IPS-NIHi7 (cell line): ENCODE measurements at regions not wholly inside any gene's neighbourhood (a gene's known extent, or its start where the extent isn't known, plus 50 kb on each side); places are given as distances from the start of the nearest gene placed in this dataset.
"Not testable (repeated sequence)": the region's sequence is repeated elsewhere in the genome, so short reads cannot be mapped to it uniquely, and the experiment has no call there.

Experiments
- DNase-seq: peaks from one replicate; pipeline ENCODE4 v3.0.0; 2012; ENCODE audit warnings: mixed read lengths; ENCODE audit errors: extremely low spot score

DNA sequence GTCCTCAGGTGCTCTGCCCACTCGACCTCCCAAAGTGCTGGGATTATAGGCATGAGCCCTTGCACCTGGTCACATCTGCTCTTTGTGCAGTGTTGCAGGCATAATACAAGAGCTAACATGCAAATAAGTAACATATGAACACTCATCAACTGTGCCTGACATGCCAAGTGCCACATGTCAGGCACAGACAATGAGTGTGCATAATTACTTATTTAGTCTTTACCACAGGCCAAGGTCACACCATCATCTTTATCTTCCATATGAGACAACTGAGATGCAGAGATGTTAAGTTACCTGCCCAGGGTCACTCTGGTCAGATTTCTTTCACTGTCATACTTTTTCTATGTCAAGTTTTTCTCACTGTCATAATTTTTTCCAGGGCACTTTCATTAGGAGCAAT is 126.1 kb downstream of the PPIAL4G start:
- no peak for DNase-seq

GRCh38 chr1:148355976-148356375 is 127.1 kb downstream of the PPIAL4G start:
- DNase-seq, result no peak

DNA sequence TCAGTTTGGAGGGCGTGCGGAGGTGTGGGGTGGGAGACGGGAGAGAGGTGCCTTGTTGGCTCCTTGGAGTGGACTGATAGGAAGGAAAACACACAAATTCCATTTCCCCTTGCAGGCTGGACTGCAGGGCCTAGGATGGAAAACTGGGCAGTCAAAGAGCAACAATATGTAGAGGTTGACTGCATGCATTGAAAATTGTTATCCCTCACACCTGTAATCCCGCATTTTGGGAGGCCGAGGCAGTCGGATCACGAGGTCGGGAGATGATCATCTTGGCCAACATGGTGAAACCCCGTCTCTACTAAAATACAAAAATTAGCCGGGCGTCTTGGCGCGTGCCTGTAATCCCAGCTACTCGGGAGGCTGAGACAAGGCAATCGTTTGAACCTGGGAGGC is 128.2 kb downstream of the PPIAL4G start:
- no peak for DNase-seq

DNA sequence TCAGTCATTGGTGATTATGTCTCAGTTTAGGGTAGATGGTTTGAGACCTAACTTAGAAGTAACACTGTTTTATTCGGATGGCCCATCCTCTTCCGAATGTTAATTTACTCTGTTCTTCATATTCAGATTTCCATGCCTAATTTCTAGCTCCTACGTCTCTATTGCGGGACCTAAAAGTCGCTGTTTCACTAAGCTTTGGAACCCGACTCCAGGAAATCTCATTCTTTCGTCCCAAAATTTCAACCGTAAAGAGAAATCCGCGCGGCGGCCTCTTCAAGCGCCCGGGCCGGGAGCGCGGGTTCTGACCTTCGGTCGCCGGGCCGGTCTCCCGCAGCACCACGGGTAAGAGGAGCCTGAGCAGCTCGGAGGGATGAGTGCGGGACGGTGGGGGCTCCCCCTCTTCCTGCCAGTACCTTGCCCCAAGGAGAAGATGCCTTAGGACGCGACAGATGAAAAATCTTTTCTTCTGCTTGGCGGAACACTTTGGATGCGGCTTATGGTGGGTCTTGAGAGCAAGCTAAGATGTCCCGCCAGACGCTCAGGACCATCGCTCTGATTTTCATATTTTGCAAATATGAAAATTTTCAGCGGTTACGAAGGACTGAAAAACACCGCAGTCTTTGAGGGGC is 128.7 kb downstream of the PPIAL4G start:
- peak; percentile 26 for DNase-seq

DNA sequence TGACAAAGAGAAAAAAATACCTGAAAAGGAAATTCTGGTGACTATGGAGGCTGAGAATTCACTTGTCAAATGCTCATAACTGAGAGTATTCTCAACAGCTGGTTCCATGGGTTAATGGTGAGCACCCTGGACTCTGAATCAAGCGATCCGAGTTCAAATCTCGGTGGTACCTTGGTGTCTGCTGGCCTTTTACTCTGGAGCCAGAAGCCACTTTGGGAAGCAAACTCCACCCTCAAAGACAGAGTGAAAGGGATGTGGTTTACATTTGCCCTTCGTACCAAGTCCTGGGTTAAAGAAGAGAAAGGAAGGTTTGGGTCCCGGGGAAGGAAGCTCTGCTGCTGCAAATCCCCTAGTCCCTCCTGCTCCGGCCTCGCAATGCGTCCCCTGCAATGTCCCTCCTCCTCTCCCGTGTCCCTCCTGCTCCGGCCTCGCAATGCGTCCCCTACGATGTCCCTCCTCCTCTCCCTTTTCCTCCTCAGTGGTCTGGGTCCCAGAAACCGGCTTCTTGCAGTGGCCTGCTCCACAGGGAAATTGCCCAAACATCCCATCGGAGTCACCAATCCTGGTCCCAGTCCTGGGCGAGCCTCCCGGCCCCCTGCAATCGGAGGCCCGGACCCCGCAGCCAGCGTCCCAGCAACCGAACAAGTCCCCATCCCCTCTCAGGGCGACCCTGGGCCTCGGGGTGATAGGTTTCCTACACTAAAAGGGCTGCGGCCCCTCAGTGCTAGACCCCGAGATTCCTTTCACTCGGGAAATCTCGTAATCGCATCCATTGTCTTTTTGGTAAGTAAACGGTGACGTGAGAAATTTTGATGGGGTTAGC is 129.4 kb downstream of the PPIAL4G start:
- peak; percentile 75 for DNase-seq

DNA sequence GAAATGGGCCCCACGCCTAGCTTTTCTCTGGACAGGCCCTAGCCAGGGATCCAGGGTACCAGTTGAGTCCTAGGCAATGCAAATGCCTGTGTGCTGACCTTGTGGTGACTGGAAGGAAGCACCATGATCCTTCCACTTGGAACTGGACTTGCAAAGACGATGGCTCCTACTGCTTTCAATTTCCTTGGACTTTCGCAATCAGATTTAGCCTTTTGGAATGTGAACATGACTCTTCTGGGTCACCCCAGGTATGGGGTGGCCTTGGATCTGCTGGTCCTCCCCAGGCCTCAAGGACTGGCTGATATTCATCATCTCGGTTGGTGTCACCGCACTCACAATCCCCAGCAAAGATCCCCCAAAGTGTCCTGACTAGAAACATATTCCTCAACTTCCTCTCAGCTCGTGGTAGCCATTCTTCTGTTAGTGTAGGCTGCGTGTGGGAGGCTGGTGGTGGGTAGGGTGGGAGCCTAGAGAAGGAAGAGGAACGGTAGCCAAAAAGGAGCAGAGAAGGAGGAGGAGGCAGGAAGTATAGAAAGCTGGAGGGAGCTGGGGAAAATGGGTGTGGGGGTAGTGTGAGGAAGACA is 130.5 kb downstream of the PPIAL4G start:
- no peak for DNase-seq

DNA sequence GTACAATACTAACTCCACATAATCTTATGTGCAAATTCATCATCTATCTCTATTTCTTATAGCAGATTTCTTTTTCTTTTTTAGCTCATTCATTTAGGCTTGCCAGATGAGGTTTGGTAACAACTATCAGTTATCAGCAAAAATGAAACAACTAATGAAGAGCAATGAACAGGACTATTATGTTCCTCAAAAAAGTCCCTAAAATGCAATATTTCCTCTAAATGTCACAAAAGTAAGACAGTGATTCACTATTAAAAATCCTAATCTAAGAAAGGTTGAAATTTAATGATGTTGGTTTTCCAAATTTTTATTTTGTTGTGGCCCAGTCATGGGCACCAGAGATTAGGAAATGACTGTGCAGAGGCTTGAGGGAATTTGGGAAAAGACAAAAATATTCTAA is 135.3 kb downstream of the PPIAL4G start:
- no peak for DNase-seq

GRCh38 chr1:148345659-148346151 is 137.4 kb downstream of the PPIAL4G start:
- peak; percentile 30 for DNase-seq

DNA sequence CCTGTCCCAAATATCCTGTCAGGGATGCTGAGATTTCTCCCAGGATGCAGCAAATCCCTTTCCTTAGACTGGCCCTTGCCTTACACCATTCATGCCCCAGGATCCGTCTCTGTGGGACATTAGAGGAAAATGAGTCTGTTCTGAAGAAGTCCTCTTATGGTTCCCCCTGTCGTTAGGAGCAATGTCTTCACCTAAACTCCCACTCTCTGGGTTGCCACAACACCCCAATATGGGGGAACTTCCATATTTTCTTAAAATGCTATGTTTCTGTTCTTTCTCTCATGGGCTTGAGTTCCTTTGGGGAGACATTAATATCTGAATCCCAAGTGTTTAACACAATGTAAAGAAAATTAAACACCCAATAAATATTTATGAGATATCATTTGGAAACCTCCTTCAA is 138.5 kb downstream of the PPIAL4G start:
- not testable (repeated sequence) for DNase-seq

DNA sequence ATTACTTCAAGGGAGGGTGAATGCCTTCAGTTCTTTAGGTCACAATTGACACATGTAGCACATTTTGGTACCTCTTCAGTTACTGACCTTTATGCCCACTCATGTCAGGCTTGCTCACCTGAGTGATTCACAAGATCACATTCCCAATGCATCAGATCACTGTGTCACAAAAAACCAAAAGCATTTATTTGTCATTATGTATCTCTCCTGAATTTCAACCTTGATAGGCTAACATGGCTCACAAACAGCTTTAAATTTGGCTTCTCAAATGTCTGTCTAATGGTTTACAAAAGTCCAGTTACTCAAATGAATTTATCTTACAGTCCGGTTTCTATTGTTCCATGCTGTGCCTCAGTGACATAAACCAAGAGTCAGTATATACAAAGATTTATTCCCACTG is 141.4 kb downstream of the PPIAL4G start:
- not testable (repeated sequence) for DNase-seq

DNA sequence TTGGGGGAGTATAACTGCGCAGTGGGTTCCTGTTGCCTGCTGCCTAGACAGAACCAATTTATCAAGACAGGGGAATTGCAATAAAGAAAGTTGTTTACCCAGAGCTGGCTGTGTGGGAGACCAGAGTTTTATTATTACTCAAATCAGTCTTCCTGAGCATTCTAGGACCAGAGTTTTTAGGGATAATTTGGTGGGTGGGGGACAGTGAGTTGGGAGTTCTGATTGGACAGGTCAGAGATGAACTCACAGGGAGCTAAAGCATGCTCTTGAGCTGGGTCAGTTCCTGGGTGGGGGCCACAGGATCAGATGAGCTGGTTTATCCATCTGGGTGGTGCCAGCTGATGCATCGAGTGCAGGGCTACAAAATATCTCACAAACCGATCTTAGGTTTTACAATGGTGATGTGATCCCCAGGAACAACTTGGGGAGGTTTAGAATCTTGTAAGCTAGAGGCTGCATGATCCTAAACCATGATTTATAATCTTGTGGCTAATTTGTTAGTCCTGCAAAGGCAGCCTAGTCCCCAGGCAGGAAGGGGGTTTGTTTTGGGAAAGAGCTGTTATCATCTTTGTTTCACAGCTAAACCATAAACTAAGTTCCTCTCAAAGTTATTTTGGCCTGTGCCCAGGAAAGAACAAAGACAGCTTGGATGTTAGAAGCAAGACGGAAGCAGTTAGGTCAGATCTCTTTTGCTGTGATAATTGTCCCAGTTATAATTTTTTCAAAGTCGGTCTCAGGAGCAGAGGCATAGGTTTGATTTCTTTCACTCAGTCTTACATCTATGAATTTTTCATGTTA is 146.8 kb downstream of the PPIAL4G start:
- DNase-seq, result not testable (repeated sequence)

- DNase-seq, result peak; percentile 72
Observed at GRCh38 chr1:148334339-148335130, 148.6 kb downstream of the PPIAL4G start.

GRCh38 chr1:148333875-148334338 is 149.2 kb downstream of the PPIAL4G start:
- no peak for DNase-seq

GRCh38 chr1:148328884-148329283 is 154.2 kb downstream of the PPIAL4G start:
- no peak for DNase-seq

GRCh38 chr1:148325031-148325430 is 158.1 kb downstream of the PPIAL4G start:
- not testable (repeated sequence) for DNase-seq

DNA sequence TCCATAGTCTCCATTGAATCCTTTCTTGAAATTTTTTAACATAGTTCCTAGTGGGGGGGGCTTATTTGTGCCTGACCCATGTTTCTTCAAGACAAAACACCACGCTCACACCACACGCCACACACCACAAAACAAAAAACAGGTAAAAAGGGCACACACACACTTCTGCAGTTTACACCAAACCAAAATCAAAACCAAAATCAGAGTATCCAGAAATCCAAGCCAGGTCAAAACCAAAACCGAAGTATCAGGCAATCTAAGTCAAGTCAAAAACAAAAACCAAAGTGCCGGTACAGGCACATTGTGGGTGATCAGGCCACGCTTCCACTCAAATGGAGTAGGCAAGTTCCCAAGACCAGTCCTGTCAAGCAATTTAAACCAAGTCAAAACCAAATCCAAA is 158.6 kb downstream of the PPIAL4G start:
- DNase-seq, result not testable (repeated sequence)

GRCh38 chr1:148320079-148320478 is 163.0 kb downstream of the PPIAL4G start:
- not testable (repeated sequence) for DNase-seq

DNA sequence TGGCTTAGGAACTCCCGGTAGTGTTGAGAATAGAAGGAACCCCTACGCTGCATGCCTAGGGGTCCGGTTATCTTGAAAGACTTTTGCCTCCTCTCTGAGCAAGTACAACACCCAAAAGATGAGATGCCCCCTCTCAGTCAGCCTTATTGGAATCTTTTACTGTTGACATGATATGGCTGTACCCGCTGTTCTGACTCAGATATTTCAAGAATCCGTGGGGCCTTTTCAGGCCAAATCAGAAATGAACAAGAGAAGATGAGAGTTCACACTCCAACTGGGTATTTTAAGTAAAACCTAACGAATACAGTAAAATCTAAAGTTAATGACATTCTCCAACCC is 164.2 kb downstream of the PPIAL4G start:
- no peak for DNase-seq

GRCh38 chr1:148318123-148318903 is 164.8 kb downstream of the PPIAL4G start:
- DNase-seq, result peak; percentile 35

DNA sequence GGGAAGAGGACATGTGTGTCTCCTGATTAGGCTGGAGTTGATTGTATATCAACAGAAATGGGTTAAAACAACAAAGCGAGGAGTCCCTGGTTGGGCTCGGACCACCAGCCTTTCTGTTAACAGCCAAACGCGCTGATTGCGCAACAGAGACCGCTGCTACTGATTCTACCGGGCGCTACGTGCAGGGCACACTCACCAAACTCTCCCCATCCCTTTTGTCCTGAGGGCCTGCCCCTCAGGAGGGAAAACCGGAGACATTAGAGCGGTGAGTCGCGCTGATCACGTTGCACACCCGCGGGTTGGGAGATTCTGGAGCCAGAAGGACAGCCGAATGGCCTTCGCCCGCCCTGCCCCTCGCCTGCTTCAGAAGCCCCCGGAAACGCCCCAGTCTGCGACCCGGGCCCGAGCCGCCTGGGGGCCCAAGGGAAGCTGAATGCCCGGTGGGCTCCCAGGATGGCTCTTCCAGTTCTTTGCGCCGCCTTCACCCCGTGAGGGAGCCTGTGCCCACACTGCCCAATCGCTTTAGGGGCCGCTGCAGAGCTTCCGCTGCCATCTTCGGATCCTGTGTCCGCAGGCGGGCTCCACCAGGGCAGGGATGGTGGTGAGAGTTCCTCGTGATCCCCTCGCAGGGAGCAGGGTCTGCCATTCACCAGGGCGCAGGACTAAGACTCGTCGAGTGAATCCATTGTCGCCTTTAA is 165.4 kb upstream of the NBPF11 start:
- peak; percentile 52 for DNase-seq
